ENCODE measurements at regions not wholly inside any gene's neighbourhood (a gene's known extent, or its start where the extent isn't known, plus 50 kb on each side); places are given as distances from the start of the nearest gene placed in this dataset.

DNA sequence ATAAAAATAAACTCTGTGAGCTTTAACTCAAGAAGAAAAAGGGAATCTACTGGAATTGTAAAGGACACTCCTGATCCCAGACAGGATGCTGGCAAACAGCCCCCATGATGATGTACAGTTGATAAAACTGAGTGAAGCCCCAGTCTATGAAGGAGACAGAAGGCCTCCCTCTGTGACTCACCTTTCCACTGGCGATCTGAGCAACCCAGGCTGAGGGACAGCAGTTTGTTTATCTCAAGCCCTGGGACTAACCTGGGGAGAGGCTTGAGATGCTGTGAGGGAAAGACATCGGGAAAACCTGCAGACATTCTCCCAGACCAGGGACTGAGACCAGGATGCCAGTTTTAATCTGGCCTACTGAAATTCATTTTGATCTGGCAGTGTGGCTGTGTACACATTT lies 104.5 kb upstream of the CDH2 start:
- ChIA-PET CTCF (no interaction called here), POLR2A (no interaction called here)
- Histone ChIP-seq H3K4me3 (ENCODE audit: low read depth in 2 of 2, low read length in 2 of 2) (no peak overlapping the region), H3K36me3 (ENCODE audit: control insufficient read depth, insufficient read depth, low read length) (no peaks in the 10 kb centered on the region), H3K9me3 (ENCODE audit: control insufficient read depth, insufficient read depth, low read depth, low read length) (no peaks in the 10 kb centered on the region), H3K4me1 (ENCODE audit: control insufficient read depth, insufficient read depth, low read length) (no peaks in the 10 kb centered on the region), H3K27ac (ENCODE audit: low read length) (no peak overlapping the region), H3K27me3 (ENCODE audit: control insufficient read depth, insufficient read depth, low read length) (no peaks in the 10 kb centered on the region)
- DNase-seq (ENCODE audit: low read depth, low spot score) = no peak
- in situ Hi-C loops (cut with HindIII; ENCODE audit: low pct_unique_long_range_greater_than_20kb, low sequenced_read_pairs) (no loop called here), intact Hi-C loops (cut with micrococcal nuclease; ENCODE audit: unreplicated experiment) (no loop called here)
- TF ChIP-seq, protein P1, sequence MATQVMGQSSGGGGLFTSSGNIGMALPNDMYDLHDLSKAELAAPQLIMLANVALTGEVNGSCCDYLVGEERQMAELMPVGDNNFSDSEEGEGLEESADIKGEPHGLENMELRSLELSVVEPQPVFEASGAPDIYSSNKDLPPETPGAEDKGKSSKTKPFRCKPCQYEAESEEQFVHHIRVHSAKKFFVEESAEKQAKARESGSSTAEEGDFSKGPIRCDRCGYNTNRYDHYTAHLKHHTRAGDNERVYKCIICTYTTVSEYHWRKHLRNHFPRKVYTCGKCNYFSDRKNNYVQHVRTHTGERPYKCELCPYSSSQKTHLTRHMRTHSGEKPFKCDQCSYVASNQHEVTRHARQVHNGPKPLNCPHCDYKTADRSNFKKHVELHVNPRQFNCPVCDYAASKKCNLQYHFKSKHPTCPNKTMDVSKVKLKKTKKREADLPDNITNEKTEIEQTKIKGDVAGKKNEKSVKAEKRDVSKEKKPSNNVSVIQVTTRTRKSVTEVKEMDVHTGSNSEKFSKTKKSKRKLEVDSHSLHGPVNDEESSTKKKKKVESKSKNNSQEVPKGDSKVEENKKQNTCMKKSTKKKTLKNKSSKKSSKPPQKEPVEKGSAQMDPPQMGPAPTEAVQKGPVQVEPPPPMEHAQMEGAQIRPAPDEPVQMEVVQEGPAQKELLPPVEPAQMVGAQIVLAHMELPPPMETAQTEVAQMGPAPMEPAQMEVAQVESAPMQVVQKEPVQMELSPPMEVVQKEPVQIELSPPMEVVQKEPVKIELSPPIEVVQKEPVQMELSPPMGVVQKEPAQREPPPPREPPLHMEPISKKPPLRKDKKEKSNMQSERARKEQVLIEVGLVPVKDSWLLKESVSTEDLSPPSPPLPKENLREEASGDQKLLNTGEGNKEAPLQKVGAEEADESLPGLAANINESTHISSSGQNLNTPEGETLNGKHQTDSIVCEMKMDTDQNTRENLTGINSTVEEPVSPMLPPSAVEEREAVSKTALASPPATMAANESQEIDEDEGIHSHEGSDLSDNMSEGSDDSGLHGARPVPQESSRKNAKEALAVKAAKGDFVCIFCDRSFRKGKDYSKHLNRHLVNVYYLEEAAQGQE (IDR thresholded peaks at IDR 0.05; ENCODE audit: insufficient read depth in 1 of 2, low read depth in 2 of 2, low read length in 1 of 2) = no peak
- TF ChIP-seq TCF7L2 (IDR thresholded peaks at IDR 0.05; ENCODE audit: low read depth, low read length) (no peak), POLR2AphosphoS5 (IDR thresholded peaks at IDR 0.05; ENCODE audit: low read depth, low read length) (no peak), SIN3A (IDR thresholded peaks at IDR 0.05; ENCODE audit: borderline replicate concordance, insufficient read depth, low read depth, low read length) (no peak)
- TF ChIP-seq, protein P2, sequence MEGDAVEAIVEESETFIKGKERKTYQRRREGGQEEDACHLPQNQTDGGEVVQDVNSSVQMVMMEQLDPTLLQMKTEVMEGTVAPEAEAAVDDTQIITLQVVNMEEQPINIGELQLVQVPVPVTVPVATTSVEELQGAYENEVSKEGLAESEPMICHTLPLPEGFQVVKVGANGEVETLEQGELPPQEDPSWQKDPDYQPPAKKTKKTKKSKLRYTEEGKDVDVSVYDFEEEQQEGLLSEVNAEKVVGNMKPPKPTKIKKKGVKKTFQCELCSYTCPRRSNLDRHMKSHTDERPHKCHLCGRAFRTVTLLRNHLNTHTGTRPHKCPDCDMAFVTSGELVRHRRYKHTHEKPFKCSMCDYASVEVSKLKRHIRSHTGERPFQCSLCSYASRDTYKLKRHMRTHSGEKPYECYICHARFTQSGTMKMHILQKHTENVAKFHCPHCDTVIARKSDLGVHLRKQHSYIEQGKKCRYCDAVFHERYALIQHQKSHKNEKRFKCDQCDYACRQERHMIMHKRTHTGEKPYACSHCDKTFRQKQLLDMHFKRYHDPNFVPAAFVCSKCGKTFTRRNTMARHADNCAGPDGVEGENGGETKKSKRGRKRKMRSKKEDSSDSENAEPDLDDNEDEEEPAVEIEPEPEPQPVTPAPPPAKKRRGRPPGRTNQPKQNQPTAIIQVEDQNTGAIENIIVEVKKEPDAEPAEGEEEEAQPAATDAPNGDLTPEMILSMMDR (IDR thresholded peaks at IDR 0.05) = no peak
- ATAC-seq = no peak
- BruUV-seq (replicated peaks) = no TSS peak

DNA sequence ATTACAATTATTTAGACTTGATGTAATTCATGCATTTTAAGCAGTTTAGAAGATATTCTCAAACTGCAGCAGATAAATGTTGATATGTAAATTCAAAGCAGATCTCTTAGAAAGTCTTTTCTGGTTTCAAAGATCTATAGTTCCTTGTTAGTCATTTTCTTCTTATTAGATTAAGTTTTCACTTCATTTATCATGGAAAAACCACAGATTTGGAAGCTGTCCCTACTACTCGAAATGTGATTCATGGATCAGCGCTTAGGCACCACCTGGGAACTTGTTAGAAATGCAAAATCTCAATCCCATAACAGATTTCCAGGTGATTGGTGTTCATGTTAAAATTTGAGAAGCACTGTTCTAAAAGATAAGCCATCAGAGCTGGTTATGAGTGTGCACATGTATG lies 92.8 kb upstream of the CDH2 start:
- Histone ChIP-seq H3K4me1 (ENCODE audit: control insufficient read depth, insufficient read depth, low read length) (no peaks in the 10 kb centered on the region), H3K4me3 (ENCODE audit: low read depth in 2 of 2, low read length in 2 of 2) (no peak overlapping the region), H3K36me3 (ENCODE audit: control insufficient read depth, insufficient read depth, low read length) (no peaks in the 10 kb centered on the region), H3K9me3 (ENCODE audit: control insufficient read depth, insufficient read depth, low read depth, low read length) (no peaks in the 10 kb centered on the region), H3K27ac (ENCODE audit: low read length) (no peak overlapping the region), H3K27me3 (ENCODE audit: control insufficient read depth, insufficient read depth, low read length) (no peaks in the 10 kb centered on the region)
- BruUV-seq (replicated peaks) = no TSS peak
- TF ChIP-seq SIN3A (IDR thresholded peaks at IDR 0.05; ENCODE audit: borderline replicate concordance, insufficient read depth, low read depth, low read length) (no peak), POLR2AphosphoS5 (IDR thresholded peaks at IDR 0.05; ENCODE audit: low read depth, low read length) (no peak), TCF7L2 (IDR thresholded peaks at IDR 0.05; ENCODE audit: low read depth, low read length) (no peak)
- TF ChIP-seq, protein P2 (IDR thresholded peaks at IDR 0.05) = no peak
- TF ChIP-seq, protein P1 (IDR thresholded peaks at IDR 0.05; ENCODE audit: insufficient read depth in 1 of 2, low read depth in 2 of 2, low read length in 1 of 2) = no peak
- DNase-seq (ENCODE audit: low read depth, low spot score) = no peak
- ChIA-PET POLR2A (no interaction called here), CTCF (no interaction called here)
- no peak for ATAC-seq
- intact Hi-C loops (cut with micrococcal nuclease; ENCODE audit: unreplicated experiment) (no loop called here), in situ Hi-C loops (cut with HindIII; ENCODE audit: low pct_unique_long_range_greater_than_20kb, low sequenced_read_pairs) (no loop called here)

All from Panc1 (cell line).